Activated naive CD8-positive, alpha-beta T cell treated with anti-CD3 and anti-CD28 coated beads for 36 hours (primary cell): ENCODE measurements at regions not wholly inside any gene's neighbourhood (a gene's known extent, or its start where the extent isn't known, plus 50 kb on each side); places are given as distances from the start of the nearest gene placed in this dataset.

Experiments used
- DNase-seq: peaks from one replicate; pipeline ENCODE4 v3.0.0; 2021
- H3K27ac Mint-ChIP-seq: one replicate; pipeline ENCODE4 v1.8.0; 2022; ENCODE audit warnings: mild to moderate bottlenecking, moderate library complexity, mixed read lengths
- H3K27me3 Mint-ChIP-seq: one replicate; pipeline ENCODE4 v1.8.0; 2022; ENCODE audit warnings: mild to moderate bottlenecking, mixed read lengths
- H3K36me3 Mint-ChIP-seq: one replicate; pipeline ENCODE4 v1.8.0; 2021; ENCODE audit warnings: mild to moderate bottlenecking, mixed read lengths
- H3K4me1 Mint-ChIP-seq: one replicate; pipeline ENCODE4 v1.8.0; 2021; ENCODE audit warnings: mixed read lengths
- H3K4me3 Mint-ChIP-seq: one replicate; pipeline ENCODE4 v1.8.0; 2022; ENCODE audit warnings: mild to moderate bottlenecking, moderate library complexity, mixed read lengths
- H3K9me3 Mint-ChIP-seq: one replicate; pipeline ENCODE4 v1.8.0; 2022; ENCODE audit warnings: mixed read lengths

- no peaks in the 10 kb centered on the region for H3K4me1 Mint-ChIP-seq
- H3K36me3 Mint-ChIP-seq, result no peaks in the 10 kb centered on the region
- no peaks in the 10 kb centered on the region for H3K9me3 Mint-ChIP-seq
- H3K4me3 Mint-ChIP-seq, result no peak overlapping the region
- H3K27me3 Mint-ChIP-seq, result no peaks in the 10 kb centered on the region
- no peak for DNase-seq
- H3K27ac Mint-ChIP-seq, result no peak overlapping the region
Measured at GRCh38 chr13:24013189-24013588, 115.9 kb upstream of the C1QTNF9B start.

GRCh38 chr13:24016046-24016445, 118.7 kb upstream of the C1QTNF9B start:
- Mint-ChIP-seq H3K36me3 (no peaks in the 10 kb centered on the region), H3K4me1 (no peaks in the 10 kb centered on the region), H3K9me3 (no peaks in the 10 kb centered on the region), H3K4me3 (no peak overlapping the region), H3K27me3 (no peaks in the 10 kb centered on the region), H3K27ac (no peak overlapping the region)
- no peak for DNase-seq

- H3K4me3 Mint-ChIP-seq, result no peak overlapping the region
- H3K4me1 Mint-ChIP-seq, result peaks cover 4% of the 10 kb centered on the region
- no peaks in the 10 kb centered on the region for H3K36me3 Mint-ChIP-seq
- DNase-seq, result no peak
- H3K27ac Mint-ChIP-seq, result peak overlapping the region; percentile 70
- H3K9me3 Mint-ChIP-seq, result no peaks in the 10 kb centered on the region
- H3K27me3 Mint-ChIP-seq, result no peaks in the 10 kb centered on the region
Measured at GRCh38 chr13:24022568-24022967, 125.3 kb upstream of the C1QTNF9B start.

- no peaks in the 10 kb centered on the region for H3K9me3 Mint-ChIP-seq
- peaks cover 4% of the 10 kb centered on the region for H3K4me1 Mint-ChIP-seq
- no peaks in the 10 kb centered on the region for H3K27me3 Mint-ChIP-seq
- DNase-seq, result no peak
- H3K36me3 Mint-ChIP-seq, result no peaks in the 10 kb centered on the region
- H3K27ac Mint-ChIP-seq, result no peak overlapping the region
- H3K4me3 Mint-ChIP-seq, result no peak overlapping the region
Measured at GRCh38 chr13:24023073-24023472, 125.8 kb upstream of the C1QTNF9B start.

- H3K9me3 Mint-ChIP-seq, result no peaks in the 10 kb centered on the region
- H3K27me3 Mint-ChIP-seq, result no peaks in the 10 kb centered on the region
- peaks cover 2% of the 10 kb centered on the region for H3K4me1 Mint-ChIP-seq
- H3K36me3 Mint-ChIP-seq, result no peaks in the 10 kb centered on the region
- no peak overlapping the region for H3K27ac Mint-ChIP-seq
- DNase-seq, result no peak
- H3K4me3 Mint-ChIP-seq, result no peak overlapping the region
Measured at GRCh38 chr13:24027494-24027893, 130.2 kb upstream of the C1QTNF9B start.

GRCh38 chr13:24032252-24032651, 128.3 kb upstream of the SPATA13 start:
- Mint-ChIP-seq H3K4me1 (no peaks in the 10 kb centered on the region), H3K4me3 (no peak overlapping the region), H3K27me3 (no peaks in the 10 kb centered on the region), H3K36me3 (no peaks in the 10 kb centered on the region), H3K9me3 (no peaks in the 10 kb centered on the region), H3K27ac (no peak overlapping the region)
- DNase-seq, result no peak

GRCh38 chr13:24032674-24033073, 127.8 kb upstream of the SPATA13 start:
- Mint-ChIP-seq H3K4me3 (no peak overlapping the region), H3K4me1 (no peaks in the 10 kb centered on the region), H3K27me3 (peaks cover 3% of the 10 kb centered on the region), H3K9me3 (no peaks in the 10 kb centered on the region), H3K27ac (no peak overlapping the region), H3K36me3 (no peaks in the 10 kb centered on the region)
- DNase-seq, result no peak

GRCh38 chr13:24033527-24034302, 126.8 kb upstream of the SPATA13 start:
- Mint-ChIP-seq H3K4me1 (peaks cover 2% of the 10 kb centered on the region), H3K9me3 (no peaks in the 10 kb centered on the region), H3K27ac (no peak overlapping the region), H3K36me3 (no peaks in the 10 kb centered on the region), H3K4me3 (no peak overlapping the region), H3K27me3 (peaks cover 7% of the 10 kb centered on the region)
- DNase-seq, result no peak

GRCh38 chr13:24035411-24035810, 125.1 kb upstream of the SPATA13 start:
- no peaks in the 10 kb centered on the region for H3K36me3 Mint-ChIP-seq
- H3K4me3 Mint-ChIP-seq, result no peak overlapping the region
- H3K4me1 Mint-ChIP-seq, result peaks cover 2% of the 10 kb centered on the region
- H3K9me3 Mint-ChIP-seq, result no peaks in the 10 kb centered on the region
- no peak overlapping the region for H3K27ac Mint-ChIP-seq
- DNase-seq, result no peak
- peaks cover 7% of the 10 kb centered on the region for H3K27me3 Mint-ChIP-seq

GRCh38 chr13:24036115-24036514, 124.4 kb upstream of the SPATA13 start:
- Mint-ChIP-seq H3K4me3 (no peak overlapping the region), H3K9me3 (no peaks in the 10 kb centered on the region), H3K27me3 (peaks cover 7% of the 10 kb centered on the region), H3K27ac (no peak overlapping the region), H3K36me3 (no peaks in the 10 kb centered on the region), H3K4me1 (peaks cover 2% of the 10 kb centered on the region)
- no peak for DNase-seq

GRCh38 chr13:24038405-24038804, 122.1 kb upstream of the SPATA13 start:
- Mint-ChIP-seq H3K4me1 (peaks cover 3% of the 10 kb centered on the region), H3K27ac (no peak overlapping the region), H3K36me3 (no peaks in the 10 kb centered on the region), H3K9me3 (no peaks in the 10 kb centered on the region), H3K4me3 (no peak overlapping the region), H3K27me3 (peaks cover 10% of the 10 kb centered on the region)
- DNase-seq, result no peak

GRCh38 chr13:24038841-24039330, 121.6 kb upstream of the SPATA13 start:
- peaks cover 7% of the 10 kb centered on the region for H3K4me1 Mint-ChIP-seq
- H3K4me3 Mint-ChIP-seq, result no peak overlapping the region
- H3K9me3 Mint-ChIP-seq, result no peaks in the 10 kb centered on the region
- peaks cover 10% of the 10 kb centered on the region for H3K27me3 Mint-ChIP-seq
- H3K36me3 Mint-ChIP-seq, result no peaks in the 10 kb centered on the region
- no peak overlapping the region for H3K27ac Mint-ChIP-seq
- no peak for DNase-seq

GRCh38 chr13:24039621-24040475, 120.7 kb upstream of the SPATA13 start:
- H3K27ac Mint-ChIP-seq, result no peak overlapping the region
- no peak for DNase-seq
- peaks cover 7% of the 10 kb centered on the region for H3K4me1 Mint-ChIP-seq
- no peaks in the 10 kb centered on the region for H3K36me3 Mint-ChIP-seq
- no peak overlapping the region for H3K4me3 Mint-ChIP-seq
- peaks cover 10% of the 10 kb centered on the region for H3K27me3 Mint-ChIP-seq
- H3K9me3 Mint-ChIP-seq, result no peaks in the 10 kb centered on the region

GRCh38 chr13:24040835-24041234, 119.7 kb upstream of the SPATA13 start:
- no peak overlapping the region for H3K27ac Mint-ChIP-seq
- no peak for DNase-seq
- no peaks in the 10 kb centered on the region for H3K9me3 Mint-ChIP-seq
- H3K4me1 Mint-ChIP-seq, result peaks cover 7% of the 10 kb centered on the region
- peaks cover 10% of the 10 kb centered on the region for H3K27me3 Mint-ChIP-seq
- H3K4me3 Mint-ChIP-seq, result no peak overlapping the region
- H3K36me3 Mint-ChIP-seq, result no peaks in the 10 kb centered on the region

- no peak overlapping the region for H3K27ac Mint-ChIP-seq
- DNase-seq, result no peak
- peaks cover 7% of the 10 kb centered on the region for H3K4me1 Mint-ChIP-seq
- peaks cover 2% of the 10 kb centered on the region for H3K36me3 Mint-ChIP-seq
- no peaks in the 10 kb centered on the region for H3K9me3 Mint-ChIP-seq
- peaks cover 10% of the 10 kb centered on the region for H3K27me3 Mint-ChIP-seq
- H3K4me3 Mint-ChIP-seq, result no peak overlapping the region
Measured at GRCh38 chr13:24041651-24042225, 118.8 kb upstream of the SPATA13 start.
